Natural killer cell treated with Interleukin-12 subunit alpha and Interleukin-12 subunit beta and Interleukin-15 and Interleukin-18, amount 100 ng/mL, for 72 hours (primary cell): ENCODE measurements at regions not wholly inside any gene's neighbourhood (a gene's known extent, or its start where the extent isn't known, plus 50 kb on each side); places are given as distances from the start of the nearest gene placed in this dataset.

Source experiments
- ATAC-seq, 2 donors: fragments of 150-1000 bp; cut with Tn5 transposase in 1 of 2; sonication (Bioruptor Pico), chemical (Tn5 transposase) in 1 of 2; 2 replicates each; pipeline ENCODE4 v1.10.0; 2021
- DNase-seq: peaks from one replicate; pipeline ENCODE4 v3.0.0; 2022; ENCODE audit warnings: low spot score
- H3K27ac Mint-ChIP-seq, 2 donors: 1 replicate in 1 of 2; 2 replicates in 1 of 2; pipeline ENCODE4 v1.8.0; 2022; ENCODE audit warnings: mixed read lengths in 2 of 2, mild to moderate bottlenecking in 1 of 2, moderate library complexity in 1 of 2
- H3K27me3 Mint-ChIP-seq, 2 donors: 1 replicate in 1 of 2; 2 replicates in 1 of 2; pipeline ENCODE4 v1.8.0; 2022; ENCODE audit warnings: mixed read lengths in 2 of 2
- H3K36me3 Mint-ChIP-seq: one replicate; pipeline ENCODE4 v1.8.0; 2022; ENCODE audit warnings: mixed read lengths
- H3K4me1 Mint-ChIP-seq, 2 donors: 1 replicate in 1 of 2; 2 replicates in 1 of 2; pipeline ENCODE4 v1.8.0; 2022; ENCODE audit warnings: low read depth in 2 of 2, mixed read lengths in 2 of 2, mild to moderate bottlenecking in 1 of 2
- H3K4me3 Mint-ChIP-seq: one replicate; pipeline ENCODE4 v1.8.0; 2022; ENCODE audit warnings: mixed read lengths
- H3K9me3 Mint-ChIP-seq: 2 replicates; pipeline ENCODE4 v1.8.0; 2022; ENCODE audit warnings: mixed read lengths

- ATAC-seq (no peak), DNase-seq (no peak)
- Mint-ChIP-seq H3K36me3 (no peaks in the 10 kb centered on the region), H3K4me3 (no peak overlapping the region), H3K4me1 (no peaks in the 10 kb centered on the region), H3K27ac (no peak overlapping the region), H3K9me3 (no peaks in the 10 kb centered on the region), H3K27me3 (peaks cover 22 to 32% of the 10 kb centered on the region in 2 donors)
Measured at GRCh38 chr16:26995522-26995921, 71.2 kb upstream of the C16orf82 start.

GRCh38 chr16:27005386-27005785, 61.3 kb upstream of the C16orf82 start:
- H3K4me3 Mint-ChIP-seq = no peak overlapping the region
- ATAC-seq = no peak
- no peak overlapping the region for H3K27ac Mint-ChIP-seq
- no peaks in the 10 kb centered on the region for H3K9me3 Mint-ChIP-seq
- DNase-seq = no peak
- peaks cover 38 to 71% of the 10 kb centered on the region in 2 donors for H3K27me3 Mint-ChIP-seq
- H3K4me1 Mint-ChIP-seq = no peaks in the 10 kb centered on the region
- peaks cover 13% of the 10 kb centered on the region for H3K36me3 Mint-ChIP-seq
